GM23338 (cell line): ENCODE measurements at regions not wholly inside any gene's neighbourhood (a gene's known extent, or its start where the extent isn't known, plus 50 kb on each side); places are given as distances from the start of the nearest gene placed in this dataset.

ENCODE experiments used
- ATAC-seq: fragments of 200-7000 bp; cut with Tn5 transposase; 3 replicates; pipeline ENCODE4 v1.9.1; 2020
- DNase-seq: peaks from one replicate; pipeline ENCODE4 v3.0.0-alpha.2; 2015; ENCODE audit warnings: low spot score
- H2AFZ ChIP-seq: fragments of 200-600 bp; sonication (generic); 2 replicates; pipeline ENCODE4 v1.8.0; 2016; ENCODE audit warnings: antibody characterized with exemption, mild to moderate bottlenecking, moderate library complexity
- H3F3A ChIP-seq: fragments of 200-600 bp; sonication (generic); replicated peaks from 2 replicates; pipeline ENCODE4 v1.8.0; 2017; ENCODE audit warnings: antibody characterized with exemption, mixed run types, low read depth
- H3K27ac ChIP-seq: fragments of 200-600 bp; sonication (generic); 2 replicates; pipeline ENCODE4 v1.6.1; 2016; ENCODE audit warnings: low read depth
- H3K27me3 ChIP-seq: fragments of 200-600 bp; sonication (generic); 2 replicates; pipeline ENCODE4 v1.8.0; 2016; ENCODE audit warnings: mild to moderate bottlenecking, mixed run types, moderate library complexity; ENCODE audit not compliant: insufficient read depth
- H3K36me3 ChIP-seq: fragments of 200-600 bp; sonication (generic); 2 replicates; pipeline ENCODE4 v1.8.0; 2016; ENCODE audit warnings: mild to moderate bottlenecking; ENCODE audit not compliant: insufficient read depth
- H3K4me1 ChIP-seq: fragments of 200-600 bp; sonication (generic); 2 replicates; pipeline ENCODE4 v1.8.0; 2016; ENCODE audit warnings: mild to moderate bottlenecking, moderate library complexity; ENCODE audit not compliant: insufficient read depth
- H3K4me2 ChIP-seq: fragments of 200-600 bp; sonication (generic); 2 replicates; pipeline ENCODE4 v1.7.1; 2017; ENCODE audit warnings: mixed run types
- H3K4me3 ChIP-seq: fragments of 200-600 bp; sonication (generic); 2 replicates; pipeline ENCODE4 v1.6.1; 2016; ENCODE audit warnings: mixed run types
- H3K79me2 ChIP-seq: fragments of 200-600 bp; sonication (generic); replicated peaks from 2 replicates; pipeline ENCODE4 v1.8.0; 2017; ENCODE audit warnings: mild to moderate bottlenecking; ENCODE audit not compliant: insufficient read depth
- H3K9me2 ChIP-seq: fragments of 200-600 bp; sonication (generic); 2 replicates; pipeline ENCODE4 v1.8.0; 2017; ENCODE audit not compliant: insufficient read depth
- H4K20me1 ChIP-seq: fragments of 200-600 bp; sonication (generic); replicated peaks from 2 replicates; pipeline ENCODE4 v1.8.0; 2017; ENCODE audit warnings: mild to moderate bottlenecking; ENCODE audit not compliant: insufficient read depth
- H3K27ac Mint-ChIP-seq: 2 replicates; pipeline ENCODE4 v1.8.0; 2020; ENCODE audit warnings: inconsistent platforms, mild to moderate bottlenecking, moderate library complexity, mixed read lengths
- H3K27me3 Mint-ChIP-seq: 3 replicates; pipeline ENCODE4 v1.8.0; 2022; ENCODE audit warnings: low read depth, mild to moderate bottlenecking, moderate library complexity, mixed read lengths, inconsistent platforms; ENCODE audit not compliant: insufficient read depth, poor library complexity
- H3K36me3 Mint-ChIP-seq: 3 replicates; pipeline ENCODE4 v1.8.0; 2021; ENCODE audit warnings: low read depth, mild to moderate bottlenecking, inconsistent platforms, moderate library complexity, mixed read lengths
- H3K4me1 Mint-ChIP-seq: 3 replicates; pipeline ENCODE4 v1.8.0; 2020; ENCODE audit warnings: mild to moderate bottlenecking, inconsistent platforms, mixed read lengths
- H3K4me3 Mint-ChIP-seq: 3 replicates; pipeline ENCODE4 v1.8.0; 2021; ENCODE audit warnings: moderate library complexity, mild to moderate bottlenecking, inconsistent platforms, mixed read lengths
- H3K9me3 Mint-ChIP-seq: 3 replicates; pipeline ENCODE4 v1.8.0; 2020; ENCODE audit warnings: moderate library complexity, mild to moderate bottlenecking, inconsistent platforms, mixed read lengths
- CREB1 ChIP-seq: fragments of 250-450 bp; sonication (Bioruptor Pico); IDR thresholded peaks from 2 replicates; pipeline ENCODE4 v1.5.0; 2020; ENCODE audit warnings: low read depth, mild to moderate bottlenecking, moderate library complexity
- CTCF ChIP-seq, 2 experiments: fragments of 200-600 bp in 1 of 2; sonication (generic) in 1 of 2; conservative IDR thresholded peaks; 2 replicates each; pipeline versions ENCODE4 v1.5.1 to v1.6.1; 2016 to 2017; ENCODE audit warnings: antibody characterized with exemption in 2 of 2, low read depth in 2 of 2, mild to moderate bottlenecking in 2 of 2, moderate library complexity in 1 of 2
- ETS1 ChIP-seq: IDR thresholded peaks from 2 replicates; pipeline ENCODE4 v1.6.1; 2016; ENCODE audit warnings: antibody characterized with exemption
- EZH2 ChIP-seq: fragments of 200-600 bp; sonication (generic); IDR thresholded peaks from one replicate; pipeline ENCODE4 v1.8.0; 2017; ENCODE audit warnings: antibody characterized with exemption, mild to moderate bottlenecking, low read depth; ENCODE audit not compliant: unreplicated experiment
- EZH2phosphoT487 ChIP-seq: fragments of 200-600 bp; sonication (generic); IDR thresholded peaks from one replicate; pipeline ENCODE4 v1.8.1; 2018; ENCODE audit warnings: antibody characterized with exemption; ENCODE audit not compliant: unreplicated experiment
- JUNB ChIP-seq: IDR thresholded peaks from one replicate; pipeline ENCODE4 v1.6.1; 2016; ENCODE audit warnings: antibody characterized with exemption; ENCODE audit not compliant: unreplicated experiment
- NANOG ChIP-seq: IDR thresholded peaks from 2 replicates; pipeline ENCODE4 v1.6.1; 2016; ENCODE audit warnings: antibody characterized with exemption, borderline replicate concordance
- POLR2AphosphoS5 ChIP-seq: IDR thresholded peaks from 2 replicates; pipeline ENCODE4 v1.6.1; 2016; ENCODE audit warnings: antibody characterized with exemption, low read depth
- REST ChIP-seq: IDR thresholded peaks from one replicate; pipeline ENCODE4 v1.6.1; 2018; ENCODE audit warnings: antibody characterized with exemption; ENCODE audit not compliant: unreplicated experiment
- STAT1 ChIP-seq: IDR thresholded peaks from one replicate; pipeline ENCODE4 v1.6.1; 2016; ENCODE audit warnings: antibody characterized with exemption; ENCODE audit not compliant: unreplicated experiment
- ZNF114 ChIP-seq: fragments of 250-450 bp; sonication (Bioruptor Pico); IDR thresholded peaks from 2 replicates; pipeline ENCODE4 v1.5.0; 2020; ENCODE audit warnings: mild to moderate bottlenecking, moderate library complexity
- ZNF331 ChIP-seq: fragments of 250-450 bp; sonication (Bioruptor Pico); IDR thresholded peaks from 2 replicates; pipeline ENCODE4 v1.5.0; 2020; ENCODE audit warnings: low read depth, mild to moderate bottlenecking, moderate library complexity
- ZNF462 ChIP-seq: fragments of 250-450 bp; sonication (Bioruptor Pico); IDR thresholded peaks from 2 replicates; pipeline ENCODE4 v1.5.0; 2020; ENCODE audit warnings: mild to moderate bottlenecking, moderate library complexity

- no peak for ATAC-seq
- H3K27me3 Mint-ChIP-seq, result peaks cover 7% of the 10 kb centered on the region
- TF ChIP-seq NANOG (no peak), ETS1 (no peak), REST (no peak), CREB1 (CRISPR knock-in tag) (no peak), EZH2phosphoT487 (no peak), CTCF (conservative IDR thresholded peaks at IDR 0.05; ENCODE audit: low read depth in 2 of 2) (no peak), ZNF462 (CRISPR knock-in tag) (no peak), ZNF331 (no peak), POLR2AphosphoS5 (no peak), ZNF114 (CRISPR knock-in tag) (no peak), STAT1 (no peak), EZH2 (no peak), JUNB (no peak)
These were observed 121.4 kb upstream of the TMCC3 start for GRCh38 chr12:94771741-94772140.

More at GRCh38 chr12:94771741-94772140, 121.4 kb upstream of the TMCC3 start:
- no peaks in the 10 kb centered on the region for H3K36me3 ChIP-seq
- H3F3A ChIP-seq, result no peaks in the 10 kb centered on the region
- Mint-ChIP-seq H3K27ac (no peak overlapping the region), H3K36me3 (no peaks in the 10 kb centered on the region), H3K9me3 (no peaks in the 10 kb centered on the region), H3K4me3 (no peak overlapping the region), H3K4me1 (peaks cover 35% of the 10 kb centered on the region)
- H3K79me2 ChIP-seq, result no peaks in the 10 kb centered on the region
- peaks cover 29% of the 10 kb centered on the region for H3K4me1 ChIP-seq
- no peaks in the 10 kb centered on the region for H4K20me1 ChIP-seq
- H3K4me3 ChIP-seq, result no peak overlapping the region
- no peak for DNase-seq
- H3K27ac ChIP-seq, result no peak overlapping the region
- no peaks in the 10 kb centered on the region for H3K27me3 ChIP-seq
- H3K4me2 ChIP-seq, result no peak overlapping the region
- no peak overlapping the region; the same call in 1 of the 2 replicates for H2AFZ ChIP-seq
- H3K9me2 ChIP-seq, result no peaks in the 10 kb centered on the region
